ENCODE measurements at regions not wholly inside any gene's neighbourhood (a gene's known extent, or its start where the extent isn't known, plus 50 kb on each side); places are given as distances from the start of the nearest gene placed in this dataset.

DNA sequence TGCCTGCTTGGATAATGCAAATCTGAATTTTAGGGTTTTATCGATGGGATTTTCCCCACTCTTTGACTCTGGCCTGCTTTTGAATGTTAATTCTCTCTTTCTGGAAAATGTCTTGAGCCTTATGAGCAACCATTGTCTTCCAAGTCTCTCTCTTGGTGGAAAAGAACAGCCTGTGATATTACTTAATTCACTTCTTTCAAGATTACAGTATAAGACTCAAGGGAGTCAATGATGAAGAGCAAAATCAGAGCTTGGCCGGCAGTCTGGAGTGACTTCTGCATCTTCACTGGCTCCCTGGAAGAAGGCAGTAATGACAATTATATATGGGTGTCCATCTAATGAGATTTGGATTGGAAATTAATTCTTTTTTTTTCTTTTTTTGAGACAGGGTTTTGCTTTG lies 122.9 kb upstream of the ZEB2 start:
- TF ChIP-seq, protein P1, sequence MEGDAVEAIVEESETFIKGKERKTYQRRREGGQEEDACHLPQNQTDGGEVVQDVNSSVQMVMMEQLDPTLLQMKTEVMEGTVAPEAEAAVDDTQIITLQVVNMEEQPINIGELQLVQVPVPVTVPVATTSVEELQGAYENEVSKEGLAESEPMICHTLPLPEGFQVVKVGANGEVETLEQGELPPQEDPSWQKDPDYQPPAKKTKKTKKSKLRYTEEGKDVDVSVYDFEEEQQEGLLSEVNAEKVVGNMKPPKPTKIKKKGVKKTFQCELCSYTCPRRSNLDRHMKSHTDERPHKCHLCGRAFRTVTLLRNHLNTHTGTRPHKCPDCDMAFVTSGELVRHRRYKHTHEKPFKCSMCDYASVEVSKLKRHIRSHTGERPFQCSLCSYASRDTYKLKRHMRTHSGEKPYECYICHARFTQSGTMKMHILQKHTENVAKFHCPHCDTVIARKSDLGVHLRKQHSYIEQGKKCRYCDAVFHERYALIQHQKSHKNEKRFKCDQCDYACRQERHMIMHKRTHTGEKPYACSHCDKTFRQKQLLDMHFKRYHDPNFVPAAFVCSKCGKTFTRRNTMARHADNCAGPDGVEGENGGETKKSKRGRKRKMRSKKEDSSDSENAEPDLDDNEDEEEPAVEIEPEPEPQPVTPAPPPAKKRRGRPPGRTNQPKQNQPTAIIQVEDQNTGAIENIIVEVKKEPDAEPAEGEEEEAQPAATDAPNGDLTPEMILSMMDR (conservative IDR thresholded peaks at IDR 0.05; ENCODE audit: low read depth, low read length): no peak
- no peak for TF ChIP-seq EZH2phosphoT487 (IDR thresholded peaks at IDR 0.05; ENCODE audit: borderline replicate concordance, low read length)

Measured in PC-3 (cell line).